C4-2B (cell line): ENCODE measurements at regions not wholly inside any gene's neighbourhood (a gene's known extent, or its start where the extent isn't known, plus 50 kb on each side); places are given as distances from the start of the nearest gene placed in this dataset.
A peak's percentile ranks its signal among the peaks of the same experiment; 100 is the strongest.

Experiments used
- H3K27ac ChIP-seq: fragments of 450-650 bp; 2 replicates; pipeline ENCODE4 v1.5.1; 2017
- ZFX ChIP-seq: fragments of 450-650 bp; IDR thresholded peaks from 2 replicates; pipeline ENCODE4 v1.6.1; 2017
- TF ChIP-seq, protein P1 (sequence below): fragments of 450-650 bp; conservative IDR thresholded peaks from 2 replicates; pipeline ENCODE4 v1.5.1; 2017; ENCODE audit warnings: mild to moderate bottlenecking

DNA sequence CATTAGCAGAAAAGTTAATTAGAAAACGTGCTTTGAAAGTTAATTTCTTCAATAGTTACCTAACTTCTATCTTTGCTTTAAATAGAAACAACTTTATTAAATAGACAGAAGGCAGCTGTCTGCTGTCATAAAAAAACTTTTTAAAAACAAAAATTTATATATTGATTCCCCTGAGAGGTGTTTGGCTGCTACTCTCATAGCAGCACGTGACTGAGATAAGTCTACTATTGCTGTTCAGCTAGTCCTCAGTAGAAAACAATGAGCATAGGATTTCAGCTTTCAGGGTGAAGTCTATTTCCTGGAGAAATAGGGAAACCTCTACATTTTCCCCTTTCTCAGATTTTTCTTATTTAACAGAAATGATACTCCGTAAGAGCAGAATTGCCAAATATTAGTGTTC lies 135.0 kb upstream of the FBN2 start:
- TF ChIP-seq ZFX, result no peak
- TF ChIP-seq, protein P1, sequence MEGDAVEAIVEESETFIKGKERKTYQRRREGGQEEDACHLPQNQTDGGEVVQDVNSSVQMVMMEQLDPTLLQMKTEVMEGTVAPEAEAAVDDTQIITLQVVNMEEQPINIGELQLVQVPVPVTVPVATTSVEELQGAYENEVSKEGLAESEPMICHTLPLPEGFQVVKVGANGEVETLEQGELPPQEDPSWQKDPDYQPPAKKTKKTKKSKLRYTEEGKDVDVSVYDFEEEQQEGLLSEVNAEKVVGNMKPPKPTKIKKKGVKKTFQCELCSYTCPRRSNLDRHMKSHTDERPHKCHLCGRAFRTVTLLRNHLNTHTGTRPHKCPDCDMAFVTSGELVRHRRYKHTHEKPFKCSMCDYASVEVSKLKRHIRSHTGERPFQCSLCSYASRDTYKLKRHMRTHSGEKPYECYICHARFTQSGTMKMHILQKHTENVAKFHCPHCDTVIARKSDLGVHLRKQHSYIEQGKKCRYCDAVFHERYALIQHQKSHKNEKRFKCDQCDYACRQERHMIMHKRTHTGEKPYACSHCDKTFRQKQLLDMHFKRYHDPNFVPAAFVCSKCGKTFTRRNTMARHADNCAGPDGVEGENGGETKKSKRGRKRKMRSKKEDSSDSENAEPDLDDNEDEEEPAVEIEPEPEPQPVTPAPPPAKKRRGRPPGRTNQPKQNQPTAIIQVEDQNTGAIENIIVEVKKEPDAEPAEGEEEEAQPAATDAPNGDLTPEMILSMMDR, result no peak
- H3K27ac ChIP-seq, result no peak overlapping the region

DNA sequence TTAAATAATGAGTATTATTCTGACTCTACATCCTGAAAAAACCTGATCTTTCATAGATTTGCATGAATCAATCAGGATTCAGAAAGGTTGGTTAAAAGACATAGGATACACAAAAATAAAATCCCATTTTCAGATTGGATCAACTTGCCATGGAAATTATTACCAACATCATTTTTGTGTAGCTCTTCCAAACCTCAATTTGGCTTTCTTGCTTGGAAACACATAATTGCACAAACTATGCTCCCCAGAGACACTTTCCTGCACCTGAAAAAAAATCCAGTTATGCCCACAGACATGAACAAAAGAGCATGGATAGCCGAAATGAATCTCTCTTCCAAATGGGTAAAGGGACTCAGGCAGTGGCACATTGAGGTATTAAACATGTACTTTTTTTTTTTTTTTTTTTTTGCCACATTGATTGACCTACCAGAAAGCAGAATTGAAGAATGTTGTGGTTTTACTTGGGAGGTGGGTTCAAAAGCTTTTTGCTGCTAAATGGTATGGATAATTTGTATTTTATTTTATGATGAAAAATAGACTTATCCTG lies 135.4 kb upstream of the FBN2 start:
- TF ChIP-seq ZFX, result no peak
- TF ChIP-seq, protein P1, result no peak
- H3K27ac ChIP-seq, result no peak overlapping the region

DNA sequence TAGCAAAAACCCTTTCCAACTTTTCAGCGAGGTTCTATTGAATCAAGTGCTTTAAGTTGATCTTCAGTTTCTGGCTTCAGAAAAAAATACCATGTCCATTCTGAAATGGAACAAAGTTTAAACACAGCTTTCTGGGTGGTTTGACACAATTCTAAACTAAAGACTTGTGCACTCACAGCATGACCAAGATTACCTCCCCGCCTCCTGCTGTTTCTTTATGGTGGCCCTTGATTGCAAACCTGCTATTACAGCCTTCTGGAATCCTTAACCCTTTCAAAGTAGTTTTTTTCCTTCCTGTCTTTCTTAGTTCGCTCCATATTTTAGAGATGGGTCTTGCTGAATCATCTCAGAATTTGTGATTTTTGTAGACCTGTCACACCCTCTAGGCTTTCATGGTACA lies 135.9 kb upstream of the FBN2 start:
- no peak for TF ChIP-seq ZFX
- TF ChIP-seq, protein P1, result no peak
- no peak overlapping the region for H3K27ac ChIP-seq

DNA sequence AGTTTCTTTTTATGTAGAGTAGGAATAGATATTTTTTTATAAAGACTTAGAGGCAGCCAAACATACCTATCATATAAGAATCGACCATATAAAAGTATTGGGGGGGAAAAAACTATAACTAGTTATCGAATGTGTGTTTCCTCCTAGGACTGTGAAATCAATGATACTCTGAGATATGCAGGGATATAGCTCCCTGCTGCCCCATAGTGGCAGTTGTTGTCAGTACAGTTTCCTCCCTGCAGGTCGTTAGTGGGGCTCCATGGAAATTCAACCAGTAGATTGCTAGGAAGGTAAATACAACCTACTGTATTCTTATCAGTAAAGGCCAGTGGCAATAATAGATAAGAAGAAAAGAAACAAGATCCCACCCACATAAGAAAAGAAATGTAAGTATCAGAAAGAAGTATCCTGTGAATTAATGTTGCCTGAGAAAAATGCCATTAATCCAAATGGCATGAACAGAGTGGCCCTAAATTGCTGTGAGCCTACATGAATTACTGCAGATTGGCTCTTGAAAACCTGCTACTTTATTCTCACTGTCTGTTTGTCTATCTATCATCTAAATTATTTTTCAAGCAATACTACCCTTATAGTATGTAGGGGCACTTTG lies 136.9 kb upstream of the FBN2 start:
- TF ChIP-seq ZFX, result no peak
- TF ChIP-seq, protein P1, result peak; percentile 93
- H3K27ac ChIP-seq, result no peak overlapping the region

DNA sequence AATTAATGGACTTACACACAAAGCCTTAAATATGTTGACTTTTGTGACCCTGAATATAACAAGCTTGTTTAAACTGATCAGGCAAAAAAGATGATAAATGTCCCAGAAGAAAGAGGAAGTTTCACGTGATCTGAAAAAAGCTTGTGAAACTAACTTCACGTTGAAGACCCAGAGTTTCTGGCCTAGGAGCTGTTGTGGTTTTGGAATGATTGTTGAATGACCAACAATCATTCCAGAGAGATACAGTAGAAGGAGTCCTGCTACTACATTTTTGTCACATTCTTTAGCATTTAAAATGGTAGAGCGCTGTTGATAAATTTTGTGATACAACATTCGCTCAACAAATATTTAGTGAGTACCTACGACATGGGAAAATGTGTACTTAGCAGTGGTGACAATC lies 143.1 kb upstream of the FBN2 start:
- no peak for TF ChIP-seq ZFX
- TF ChIP-seq, protein P1, result no peak

DNA sequence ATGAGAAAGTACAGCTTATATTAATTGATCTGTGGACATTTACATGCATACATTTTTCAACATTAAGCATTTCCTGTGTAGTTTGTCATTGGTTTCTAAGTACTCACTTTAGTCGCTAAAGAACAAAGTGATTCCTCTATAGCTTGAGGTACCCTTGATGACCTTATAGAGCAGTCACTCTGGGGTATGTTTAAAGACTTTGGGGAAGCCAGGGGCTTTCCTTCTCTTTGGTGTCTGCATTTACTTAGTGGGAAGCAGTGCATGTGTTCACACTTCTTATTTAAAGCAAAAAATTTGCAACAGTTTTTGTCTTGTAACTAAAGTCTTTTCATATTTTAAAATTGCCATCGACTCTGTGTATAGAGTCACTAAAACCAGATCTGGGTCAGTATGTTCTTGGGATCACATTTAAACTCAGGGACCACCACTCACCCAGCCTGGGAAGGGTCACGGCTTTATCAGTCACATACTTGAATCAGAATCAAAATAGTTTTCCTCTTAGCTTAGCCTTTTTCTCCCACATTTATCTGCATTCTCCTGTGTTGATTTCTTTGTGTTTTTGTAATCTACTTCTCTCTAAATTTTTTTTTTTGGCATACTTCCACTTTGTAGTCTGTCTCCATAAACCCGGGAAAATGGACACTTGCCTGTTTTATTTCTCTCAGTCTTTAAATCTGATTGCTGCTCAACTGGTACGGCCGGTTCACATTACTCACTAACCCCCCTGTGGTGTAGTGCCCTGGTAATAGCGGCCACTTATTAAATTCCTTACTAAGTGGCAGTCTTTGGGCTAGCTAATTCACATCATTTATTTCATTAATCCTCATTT lies 143.9 kb upstream of the FBN2 start:
- H3K27ac ChIP-seq, result no peak overlapping the region
- TF ChIP-seq, protein P1, result no peak
- no peak for TF ChIP-seq ZFX

More for the DNA sequence above, 143.1 kb upstream of the FBN2 start:
- H3K27ac ChIP-seq, result no peak overlapping the region

DNA sequence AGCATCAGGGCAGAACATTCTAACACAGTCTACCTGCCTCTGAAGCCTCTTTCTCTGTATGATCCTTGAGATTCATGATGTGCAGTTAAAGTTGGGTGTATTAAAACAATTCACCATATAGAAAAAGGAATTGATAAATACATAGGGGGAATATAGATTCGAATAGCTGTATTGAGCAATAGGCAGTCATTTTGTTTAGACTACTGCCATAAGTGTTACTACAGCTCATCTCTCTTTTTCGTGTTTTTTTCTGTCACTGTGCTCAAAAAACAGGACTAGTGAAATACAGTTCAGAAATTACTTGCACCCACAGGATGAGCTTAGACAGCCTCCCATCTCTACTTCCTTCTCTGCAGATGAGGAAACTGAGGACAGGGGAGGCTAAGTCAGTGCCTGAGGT lies 144.6 kb upstream of the FBN2 start:
- TF ChIP-seq, protein P1, result no peak
- TF ChIP-seq ZFX, result no peak
- H3K27ac ChIP-seq, result no peak overlapping the region
